K562 (cell line): ENCODE measurements at regions not wholly inside any gene's neighbourhood (a gene's known extent, or its start where the extent isn't known, plus 50 kb on each side); places are given as distances from the start of the nearest gene placed in this dataset.

ENCODE experiments used
- ATAC-seq: fragments of 200-7000 bp; cut with Tn5 transposase; 3 replicates; pipeline ENCODE4 v1.9.1; 2020; ENCODE audit warnings: moderate library complexity
- BruUV-seq: library from RNA; stranded (reverse); fragments of 400-500 nt; replicated peaks from 2 replicates; lab custom pipeline; 2021; lab: Mats Ljungman, UMichigan
- CTCF ChIA-PET: fragments of 300-600 bp; formaldehyde crosslinking; extraction: SDS; loops from one replicate; lab custom pipeline; 2021; ENCODE audit warnings: low intra/inter-chr PET ratio; lab: Yijun Ruan, JAX
- POLR2A ChIA-PET: fragments of 300-600, 350-650 bp; sonication (Branson Sonifier 250); formaldehyde crosslinking; extraction: SDS; loops from one replicate; lab custom pipeline; 2021; ENCODE audit warnings: antibody characterized with exemption, inconsistent platforms; lab: Yijun Ruan, JAX
- DNase-seq, 4 experiments: peaks; one replicate each; pipeline versions ENCODE4 v3.0.0 to v3.0.0-alpha.2; 2011 to 2018; ENCODE audit warnings: low spot score in 3 of 4, mixed read lengths in 3 of 4; ENCODE audit errors: extremely low read depth in 1 of 4
- FAIRE-seq: peaks from 2 replicates; lab custom pipeline; 2011; peaks lifted over from hg19 to GRCh38; lab: Jason Lieb, UNC
- H2AFZ ChIP-seq: 2 replicates; pipeline ENCODE4 v1.6.0; 2011; ENCODE audit warnings: low read depth, low read length, control low read depth, inconsistent platforms
- H3K27ac ChIP-seq: fragments of 200-600 bp; 3 replicates; pipeline ENCODE4 v1.8.0; 2011; ENCODE audit warnings: low read depth, mild to moderate bottlenecking, control low read depth, inconsistent platforms, low read length, moderate library complexity, mixed read lengths; ENCODE audit errors: extremely low read depth
- H3K27me3 ChIP-seq, 2 experiments: fragments of 300-600 bp in 1 of 2; 2 replicates in 1 of 2; 3 replicates in 1 of 2; pipeline versions ENCODE4 v1.6.0 to v1.8.0; 2011; ENCODE audit warnings: inconsistent platforms in 2 of 2, low read length in 2 of 2, mild to moderate bottlenecking in 1 of 2, mixed read lengths in 1 of 2, moderate library complexity in 1 of 2; ENCODE audit not compliant: control insufficient read depth in 2 of 2, insufficient read depth in 2 of 2
- H3K36me3 ChIP-seq: fragments of 300-600 bp; 3 replicates; pipeline ENCODE4 v1.8.0; 2011; ENCODE audit warnings: mild to moderate bottlenecking, low read length, inconsistent platforms; ENCODE audit not compliant: control insufficient read depth, insufficient read depth
- H3K4me1 ChIP-seq, 2 experiments: fragments of 200-600 bp in 1 of 2; replicated peaks in 1 of 2; 2 replicates in 1 of 2; 3 replicates in 1 of 2; pipeline versions ENCODE4 v1.5.1 to v1.8.0; 2011; ENCODE audit warnings: inconsistent platforms in 2 of 2, low read length in 2 of 2, mild to moderate bottlenecking in 1 of 2, mixed read lengths in 1 of 2, moderate library complexity in 1 of 2; ENCODE audit not compliant: control insufficient read depth in 2 of 2, insufficient read depth in 2 of 2
- H3K4me2 ChIP-seq: 2 replicates; pipeline ENCODE4 v1.6.1; 2011; ENCODE audit warnings: low read length, control low read depth, inconsistent platforms, mixed read lengths; ENCODE audit not compliant: insufficient read depth
- H3K4me3 ChIP-seq: fragments of 200-600 bp; sonication (generic), shearing (Covaris generic); 2 replicates; pipeline ENCODE4 v1.5.1; 2016; ENCODE audit warnings: control low read depth, inconsistent platforms
- H3K79me2 ChIP-seq: fragments of 200-600 bp; 3 replicates; pipeline ENCODE4 v1.8.0; 2011; ENCODE audit warnings: low read length, inconsistent platforms; ENCODE audit not compliant: control insufficient read depth, insufficient read depth
- H3K9ac ChIP-seq, 2 experiments: 2 replicates each; pipeline versions ENCODE4 v1.6.0 to v1.6.1; 2011; ENCODE audit warnings: low read depth in 2 of 2, low read length in 2 of 2, control low read depth in 1 of 2, inconsistent platforms in 1 of 2, mild to moderate bottlenecking in 1 of 2, mixed read lengths in 1 of 2; ENCODE audit not compliant: insufficient read depth in 1 of 2
- H3K9me1 ChIP-seq: one replicate; pipeline ENCODE4 v1.6.0; 2011; ENCODE audit warnings: inconsistent platforms, mild to moderate bottlenecking, low read length, moderate library complexity; ENCODE audit not compliant: control insufficient read depth, insufficient read depth
- H3K9me3 ChIP-seq: replicated peaks from 2 replicates; pipeline ENCODE4 v1.5.1; 2011; ENCODE audit warnings: low read depth, low read length, inconsistent platforms; ENCODE audit not compliant: control insufficient read depth, insufficient read depth
- H4K20me1 ChIP-seq: replicated peaks from 2 replicates; pipeline ENCODE4 v1.6.1; 2011; ENCODE audit warnings: low read length, inconsistent platforms, mixed read lengths; ENCODE audit not compliant: control insufficient read depth, insufficient read depth
- CREB1 ChIP-seq, 2 experiments: sonication (generic) in 1 of 2; formaldehyde crosslinking in 1 of 2; IDR thresholded peaks; 2 replicates each; pipeline versions ENCODE4 v1.6.1 to v1.8.0; 2012 to 2022; ENCODE audit warnings: inconsistent platforms in 1 of 2, mild to moderate bottlenecking in 1 of 2, missing genetic modification reagents in 1 of 2, moderate library complexity in 1 of 2
- DIDO1 ChIP-seq: fragments of 450-650 bp; IDR thresholded peaks from 2 replicates; pipeline ENCODE4 v1.6.1; 2016; ENCODE audit warnings: low read depth, missing biosample characterization, missing genetic modification characterization
- PKNOX1 ChIP-seq: fragments of 450-650 bp; IDR thresholded peaks from 2 replicates; pipeline ENCODE4 v1.6.1; 2016
- SMAD1 ChIP-seq: fragments of 150-350 bp; IDR thresholded peaks from 2 replicates; pipeline ENCODE4 v1.6.1; 2014; ENCODE audit warnings: low read length, low read depth; ENCODE audit not compliant: partially characterized antibody
- ZFP1 ChIP-seq: fragments of 450-650 bp; formaldehyde crosslinking; IDR thresholded peaks from 2 replicates; pipeline ENCODE4 v1.4.0; 2020; ENCODE audit warnings: mild to moderate bottlenecking, mixed read lengths
- ZNF316 ChIP-seq: fragments of 450-650 bp; IDR thresholded peaks from 2 replicates; pipeline ENCODE4 v1.6.1; 2016
- WGBS: fragments of 100-300 bp; shearing (Covaris generic); methylation state at CpG from one replicate; pipeline ENCODE4 v1.1.6; 2016; ENCODE audit warnings: low coverage, mixed read lengths; ENCODE audit not compliant: insufficient coverage; ENCODE audit errors: missing lambda C conversion rate; 5-methylcytosine and 5-hydroxymethylcytosine counted together
- in situ Hi-C: fragments of 300-500 bp; cut with MboI; formaldehyde crosslinking; loops from 4 replicates; pipeline ENCODE4 v1.15.0; 2018; ENCODE audit warnings: inconsistent platforms, mixed read lengths
- intact Hi-C: fragments of 100-400 bp; cut with micrococcal nuclease; formaldehyde crosslinking; loops from 2 replicates; pipeline ENCODE4 v1.14.2; 2022

- BruUV-seq, result no TSS peak
- Histone ChIP-seq H2AFZ (no peak overlapping the region), H3K9me3 (no peaks in the 10 kb centered on the region), H3K4me1 (no peaks in the 10 kb centered on the region), H3K36me3 (no peaks in the 10 kb centered on the region), H3K79me2 (no peaks in the 10 kb centered on the region), H3K27me3 (no peaks in the 10 kb centered on the region), H4K20me1 (no peaks in the 10 kb centered on the region), H3K4me2 (no peak overlapping the region), H3K9ac (no peak overlapping the region), H3K9me1 (no peaks in the 10 kb centered on the region), H3K4me3 (no peak overlapping the region), H3K27ac (no peak overlapping the region)
- WGBS, result 0% methylated on average over 2 of the region's 2 CpGs
- TF ChIP-seq ZNF316 (no peak), ZFP1 (no peak), DIDO1 (tag) (no peak), SMAD1 (no peak), CREB1 (IDR thresholded peaks at IDR 0.05) (no peak), CREB1 (CRISPR knock-in tag; IDR thresholded peaks at IDR 0.05) (no peak), PKNOX1 (peak; percentile 23; the same call in 1 of the 2 replicates)
- in situ Hi-C loops, result no loop called here
- no peak for FAIRE-seq
- no peak for DNase-seq
- no peak for ATAC-seq
- intact Hi-C loops, result no loop called here
- ChIA-PET POLR2A (no interaction called here), CTCF (no interaction called here)
These were observed 312.2 kb downstream of the EPB41L4A start for GRCh38 chr5:112106878-112107277.
